Astrocyte (in vitro differentiated cells and primary cell): ENCODE measurements at regions not wholly inside any gene's neighbourhood (a gene's known extent, or its start where the extent isn't known, plus 50 kb on each side); places are given as distances from the start of the nearest gene placed in this dataset.

ENCODE experiments used
- DNase-seq: peaks from one replicate; pipeline ENCODE4 v3.0.0-alpha.2; 2010; ENCODE audit warnings: low read depth
- FAIRE-seq: peaks from 2 replicates; lab custom pipeline; 2011; peaks lifted over from hg19 to GRCh38; lab: Jason Lieb, UNC
- H2AFZ ChIP-seq: 2 replicates; pipeline ENCODE4 v1.6.0; 2012; ENCODE audit warnings: low read depth, low read length, inconsistent platforms
- H3K27ac ChIP-seq: 2 replicates; pipeline ENCODE4 v1.5.1; 2011; ENCODE audit warnings: low read depth, low read length, inconsistent platforms
- H3K27me3 ChIP-seq: 2 replicates; pipeline ENCODE4 v1.6.0; 2011; ENCODE audit warnings: low read length, inconsistent platforms; ENCODE audit not compliant: insufficient read depth
- H3K36me3 ChIP-seq: 2 replicates; pipeline ENCODE4 v1.5.1; 2011; ENCODE audit warnings: low read length, inconsistent platforms; ENCODE audit not compliant: insufficient read depth
- H3K4me1 ChIP-seq: 2 replicates; pipeline ENCODE4 v1.5.1; 2011; ENCODE audit warnings: low read length, inconsistent platforms; ENCODE audit not compliant: insufficient read depth
- H3K4me2 ChIP-seq: 2 replicates; pipeline ENCODE4 v1.6.0; 2012; ENCODE audit warnings: low read length, inconsistent platforms
- H3K4me3 ChIP-seq: 2 replicates; pipeline ENCODE4 v1.5.1; 2011; ENCODE audit warnings: low read depth, mild to moderate bottlenecking, low read length, inconsistent platforms; ENCODE audit not compliant: insufficient read depth
- H3K79me2 ChIP-seq: 2 replicates; pipeline ENCODE4 v1.6.0; 2012; ENCODE audit warnings: mild to moderate bottlenecking, low read length, inconsistent platforms; ENCODE audit not compliant: insufficient read depth
- H3K9ac ChIP-seq: 2 replicates; pipeline ENCODE4 v1.6.0; 2012; ENCODE audit warnings: mild to moderate bottlenecking, low read length, inconsistent platforms
- H3K9me3 ChIP-seq: 2 replicates; pipeline ENCODE4 v1.5.1; 2012; ENCODE audit warnings: low read depth, mild to moderate bottlenecking, low read length, inconsistent platforms; ENCODE audit not compliant: insufficient read depth
- H4K20me1 ChIP-seq: 2 replicates; pipeline ENCODE4 v1.6.0; 2012; ENCODE audit warnings: low read length, inconsistent platforms; ENCODE audit not compliant: insufficient read depth
- H3K27ac Mint-ChIP-seq: one replicate; pipeline ENCODE4 v1.8.0; 2021; ENCODE audit warnings: mild to moderate bottlenecking, mixed read lengths; ENCODE audit not compliant: unreplicated experiment
- H3K27me3 Mint-ChIP-seq: one replicate; pipeline ENCODE4 v1.8.0; 2021; ENCODE audit warnings: low read depth, mixed read lengths; ENCODE audit not compliant: unreplicated experiment
- H3K36me3 Mint-ChIP-seq: one replicate; pipeline ENCODE4 v1.8.0; 2021; ENCODE audit warnings: low read depth, mixed read lengths; ENCODE audit not compliant: unreplicated experiment
- H3K4me1 Mint-ChIP-seq: one replicate; pipeline ENCODE4 v1.8.0; 2021; ENCODE audit warnings: low read depth, mixed read lengths; ENCODE audit not compliant: unreplicated experiment
- H3K4me3 Mint-ChIP-seq: one replicate; pipeline ENCODE4 v1.8.0; 2021; ENCODE audit warnings: mild to moderate bottlenecking, moderate library complexity, mixed read lengths; ENCODE audit not compliant: unreplicated experiment
- H3K9me3 Mint-ChIP-seq: one replicate; pipeline ENCODE4 v1.8.0; 2021; ENCODE audit warnings: mild to moderate bottlenecking, mixed read lengths; ENCODE audit not compliant: unreplicated experiment
- EZH2 ChIP-seq: IDR thresholded peaks from 2 replicates; pipeline ENCODE4 v1.6.1; 2012; ENCODE audit warnings: mild to moderate bottlenecking, low read length, inconsistent platforms; ENCODE audit not compliant: insufficient read depth
- TF ChIP-seq, protein P1 (sequence below): IDR thresholded peaks from 2 replicates; pipeline ENCODE4 v1.5.1; 2011; ENCODE audit warnings: low read depth, mild to moderate bottlenecking, inconsistent platforms, low read length, moderate library complexity; ENCODE audit not compliant: insufficient read depth

GRCh38 chr14:39681782-39682399 is 249.7 kb upstream of the FBXO33 start:
- Histone ChIP-seq H3K4me2 (no peak overlapping the region), H3K27ac (no peak overlapping the region), H3K36me3 (no peaks in the 10 kb centered on the region), H3K79me2 (no peaks in the 10 kb centered on the region), H2AFZ (no peak overlapping the region), H3K9ac (no peak overlapping the region), H3K9me3 (no peaks in the 10 kb centered on the region), H3K27me3 (no peaks in the 10 kb centered on the region), H3K4me3 (no peak overlapping the region), H4K20me1 (no peaks in the 10 kb centered on the region), H3K4me1 (peaks cover 6% of the 10 kb centered on the region)
- Mint-ChIP-seq H3K36me3 (no peaks in the 10 kb centered on the region), H3K4me1 (peaks cover 19% of the 10 kb centered on the region), H3K9me3 (no peaks in the 10 kb centered on the region), H3K27me3 (no peaks in the 10 kb centered on the region), H3K27ac (no peak overlapping the region), H3K4me3 (no peak overlapping the region)
- TF ChIP-seq, protein P1, sequence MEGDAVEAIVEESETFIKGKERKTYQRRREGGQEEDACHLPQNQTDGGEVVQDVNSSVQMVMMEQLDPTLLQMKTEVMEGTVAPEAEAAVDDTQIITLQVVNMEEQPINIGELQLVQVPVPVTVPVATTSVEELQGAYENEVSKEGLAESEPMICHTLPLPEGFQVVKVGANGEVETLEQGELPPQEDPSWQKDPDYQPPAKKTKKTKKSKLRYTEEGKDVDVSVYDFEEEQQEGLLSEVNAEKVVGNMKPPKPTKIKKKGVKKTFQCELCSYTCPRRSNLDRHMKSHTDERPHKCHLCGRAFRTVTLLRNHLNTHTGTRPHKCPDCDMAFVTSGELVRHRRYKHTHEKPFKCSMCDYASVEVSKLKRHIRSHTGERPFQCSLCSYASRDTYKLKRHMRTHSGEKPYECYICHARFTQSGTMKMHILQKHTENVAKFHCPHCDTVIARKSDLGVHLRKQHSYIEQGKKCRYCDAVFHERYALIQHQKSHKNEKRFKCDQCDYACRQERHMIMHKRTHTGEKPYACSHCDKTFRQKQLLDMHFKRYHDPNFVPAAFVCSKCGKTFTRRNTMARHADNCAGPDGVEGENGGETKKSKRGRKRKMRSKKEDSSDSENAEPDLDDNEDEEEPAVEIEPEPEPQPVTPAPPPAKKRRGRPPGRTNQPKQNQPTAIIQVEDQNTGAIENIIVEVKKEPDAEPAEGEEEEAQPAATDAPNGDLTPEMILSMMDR: no peak
- no peak for TF ChIP-seq EZH2
- FAIRE-seq (no peak), DNase-seq (no peak)

GRCh38 chr14:39680777-39681176 is 248.5 kb upstream of the FBXO33 start:
- no peak overlapping the region for H3K4me3 ChIP-seq
- H3K27ac ChIP-seq: no peak overlapping the region
- no peaks in the 10 kb centered on the region for H3K36me3 ChIP-seq
- no peaks in the 10 kb centered on the region for H3K27me3 ChIP-seq
- Mint-ChIP-seq H3K9me3 (no peaks in the 10 kb centered on the region), H3K4me1 (peaks cover 19% of the 10 kb centered on the region), H3K4me3 (no peak overlapping the region), H3K36me3 (no peaks in the 10 kb centered on the region), H3K27me3 (no peaks in the 10 kb centered on the region), H3K27ac (no peak overlapping the region)
- no peak overlapping the region for H2AFZ ChIP-seq
- peaks cover 6% of the 10 kb centered on the region for H3K4me1 ChIP-seq
- H3K79me2 ChIP-seq: no peaks in the 10 kb centered on the region
- no peak overlapping the region for H3K4me2 ChIP-seq
- TF ChIP-seq EZH2: no peak
- TF ChIP-seq, protein P1: no peak
- DNase-seq (no peak), FAIRE-seq (no peak)
- H4K20me1 ChIP-seq: no peaks in the 10 kb centered on the region
- no peaks in the 10 kb centered on the region for H3K9me3 ChIP-seq
- H3K9ac ChIP-seq: no peak overlapping the region

DNA sequence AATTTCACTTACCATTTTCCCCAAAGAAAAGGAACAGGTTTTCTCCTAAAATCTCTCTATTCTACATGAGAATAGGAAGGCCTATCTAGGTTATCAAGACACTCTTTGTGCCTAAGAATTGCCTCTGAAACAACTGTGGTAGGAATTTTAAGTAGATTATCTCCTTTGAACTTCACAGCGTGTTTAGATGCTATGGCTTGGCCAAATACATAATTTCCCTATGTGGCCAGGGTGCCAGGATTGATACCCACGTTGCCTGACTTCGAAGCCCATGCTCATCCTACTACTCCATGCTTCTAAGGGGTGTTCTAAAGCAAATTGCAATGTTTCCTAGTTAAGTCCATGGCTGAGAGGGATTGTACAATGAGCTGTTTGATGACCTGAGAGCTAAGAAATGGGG is 241.5 kb upstream of the FBXO33 start:
- H3K36me3 Mint-ChIP-seq: no peaks in the 10 kb centered on the region
- no peak overlapping the region for H3K4me3 Mint-ChIP-seq
- Histone ChIP-seq H3K4me2 (peak overlapping the region; percentile 66), H3K4me1 (peaks cover 18% of the 10 kb centered on the region), H3K9ac (no peak overlapping the region), H4K20me1 (no peaks in the 10 kb centered on the region), H3K27ac (peak overlapping the region; percentile 39), H3K36me3 (no peaks in the 10 kb centered on the region), H3K79me2 (no peaks in the 10 kb centered on the region), H2AFZ (no peak overlapping the region), H3K4me3 (no peak overlapping the region), H3K27me3 (no peaks in the 10 kb centered on the region), H3K9me3 (no peaks in the 10 kb centered on the region)
- no peak for DNase-seq
- no peaks in the 10 kb centered on the region for H3K27me3 Mint-ChIP-seq
- no peak overlapping the region for H3K27ac Mint-ChIP-seq
- no peaks in the 10 kb centered on the region for H3K9me3 Mint-ChIP-seq
- H3K4me1 Mint-ChIP-seq: peaks cover 9% of the 10 kb centered on the region
- FAIRE-seq: no peak
- TF ChIP-seq, protein P1: no peak
